GM10266 (cell line): ENCODE measurements at regions not wholly inside any gene's neighbourhood (a gene's known extent, or its start where the extent isn't known, plus 50 kb on each side); places are given as distances from the start of the nearest gene placed in this dataset.
"Not testable (repeated sequence)": the region's sequence is repeated elsewhere in the genome, so short reads cannot be mapped to it uniquely, and the experiment has no call there.

Experiments used
- DNase-seq: peaks from one replicate; pipeline ENCODE4 v3.0.0; 2012; ENCODE audit errors: extremely low spot score
- CTCF ChIP-seq: IDR thresholded peaks from 2 replicates; pipeline ENCODE4 v1.5.1; 2012; ENCODE audit warnings: mild to moderate bottlenecking, low read depth; ENCODE audit not compliant: control insufficient read depth, insufficient read depth; ENCODE audit errors: missing control alignments

DNA sequence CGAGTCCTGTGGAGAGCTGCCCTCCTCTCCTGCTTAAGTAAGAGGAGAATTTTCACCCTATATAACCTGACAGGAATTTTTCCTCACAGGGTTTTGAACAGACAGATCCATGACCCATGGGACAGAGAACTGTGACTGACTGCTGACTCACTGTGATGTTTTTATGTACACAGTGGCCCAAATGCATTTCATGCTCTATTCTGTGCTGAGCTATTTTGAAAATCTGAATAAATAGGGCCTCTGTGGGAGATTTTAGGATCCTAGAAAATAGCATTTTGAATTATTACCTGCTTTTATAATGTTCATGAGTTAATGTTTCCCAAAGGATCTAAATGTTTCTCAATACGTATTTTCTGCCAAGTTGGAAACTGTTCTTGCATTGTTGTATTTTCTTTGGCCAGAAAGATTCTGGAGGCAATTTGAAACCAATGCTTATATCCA is 577.4 kb downstream of the HTR1B start:
- TF ChIP-seq CTCF, result no peak

DNA sequence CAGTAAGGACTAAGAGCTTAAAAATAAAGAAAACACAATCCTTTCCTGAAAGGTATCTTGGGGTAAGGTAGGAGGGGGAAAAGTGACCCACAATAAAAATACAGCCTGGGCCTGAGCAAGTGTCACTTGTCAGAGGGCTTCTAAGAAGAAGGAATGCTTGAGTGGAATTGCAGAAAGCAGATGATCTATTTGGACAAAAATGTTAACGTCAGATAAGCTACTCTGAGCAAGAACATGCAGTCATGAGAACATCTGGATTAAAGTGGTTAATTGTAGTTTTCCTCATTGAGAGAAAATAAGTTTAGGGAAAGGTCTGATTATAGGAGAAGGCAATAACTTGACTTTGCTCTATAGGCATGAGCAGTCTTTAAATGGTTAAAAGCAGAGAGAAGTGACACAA is 581.9 kb downstream of the HTR1B start:
- no peak for TF ChIP-seq CTCF
- DNase-seq, result no peak

More for the DNA sequence above, 577.4 kb downstream of the HTR1B start:
- DNase-seq, result no peak

DNA sequence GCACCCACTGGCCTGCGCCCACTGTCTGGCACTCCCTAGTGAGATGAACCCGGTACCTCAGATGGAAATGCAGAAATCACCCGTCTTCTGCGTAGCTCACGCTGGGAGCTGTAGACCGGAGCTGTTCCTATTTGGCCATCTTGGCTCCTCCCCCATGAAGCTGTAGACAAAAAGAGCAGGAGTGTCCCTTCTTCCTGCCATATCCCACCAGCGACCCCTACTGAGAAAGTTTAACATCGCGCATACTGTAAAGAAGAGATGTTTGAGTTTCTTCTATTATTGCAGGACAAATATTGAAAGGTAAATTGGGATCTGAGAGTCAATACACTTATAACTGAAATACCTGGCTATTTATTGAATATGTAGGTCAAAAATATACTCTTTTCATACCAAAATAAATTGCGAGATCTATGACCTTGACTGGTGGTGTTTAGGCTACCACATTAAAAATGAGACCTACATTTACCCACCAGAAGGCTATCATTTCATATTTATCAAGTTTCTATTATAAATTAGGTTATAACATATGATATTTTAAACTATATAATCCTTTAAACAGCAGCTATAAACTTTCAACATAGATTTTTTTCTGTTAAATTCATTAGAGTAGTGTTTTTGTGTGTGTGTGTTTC is 586.3 kb downstream of the HTR1B start:
- TF ChIP-seq CTCF, result no peak
- no peak for DNase-seq

DNA sequence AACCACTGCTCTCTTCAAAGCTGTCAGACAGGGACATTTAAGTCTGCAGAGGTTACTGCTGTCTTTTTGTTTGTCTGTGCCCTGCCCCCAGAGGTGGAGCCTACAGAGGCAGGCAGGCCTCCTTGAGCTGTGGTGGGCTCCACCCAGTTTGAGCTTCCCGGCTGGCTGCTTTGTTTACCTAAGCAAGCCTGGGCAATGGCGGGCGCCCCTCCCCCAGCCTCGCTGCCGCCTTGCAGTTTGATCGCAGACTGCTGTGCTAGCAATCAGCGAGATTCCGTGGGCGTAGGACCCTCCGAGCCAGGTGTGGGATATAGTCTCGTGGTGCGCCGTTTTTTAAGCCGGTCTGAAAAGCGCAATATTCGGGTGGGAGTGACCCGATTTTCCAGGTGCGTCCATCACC is 586.9 kb downstream of the HTR1B start:
- not testable (repeated sequence) for DNase-seq

DNA sequence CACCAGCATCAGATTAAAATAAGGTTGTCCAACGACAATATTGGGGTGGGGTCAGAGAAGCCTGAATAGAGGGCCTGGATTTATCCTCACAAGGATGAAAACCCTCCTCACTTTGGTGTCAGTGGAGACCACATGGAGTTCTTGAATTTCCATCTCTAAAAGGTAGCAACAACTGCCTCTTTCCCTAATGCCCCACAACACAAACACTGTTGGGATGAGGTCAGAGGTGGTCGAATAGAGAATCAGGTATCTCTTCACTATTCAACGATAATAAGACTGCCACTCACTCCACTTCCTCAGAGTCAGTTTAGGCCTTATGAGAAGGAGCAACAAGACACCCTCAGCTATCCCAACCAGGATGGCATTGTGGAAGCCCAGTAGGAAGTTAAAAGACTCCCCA is 596.1 kb downstream of the HTR1B start:
- no peak for DNase-seq
- TF ChIP-seq CTCF, result no peak

- TF ChIP-seq CTCF, result no peak
- DNase-seq, result no peak
These were observed 597.0 kb downstream of the HTR1B start for GRCh38 chr6:76866091-76866915.

DNA sequence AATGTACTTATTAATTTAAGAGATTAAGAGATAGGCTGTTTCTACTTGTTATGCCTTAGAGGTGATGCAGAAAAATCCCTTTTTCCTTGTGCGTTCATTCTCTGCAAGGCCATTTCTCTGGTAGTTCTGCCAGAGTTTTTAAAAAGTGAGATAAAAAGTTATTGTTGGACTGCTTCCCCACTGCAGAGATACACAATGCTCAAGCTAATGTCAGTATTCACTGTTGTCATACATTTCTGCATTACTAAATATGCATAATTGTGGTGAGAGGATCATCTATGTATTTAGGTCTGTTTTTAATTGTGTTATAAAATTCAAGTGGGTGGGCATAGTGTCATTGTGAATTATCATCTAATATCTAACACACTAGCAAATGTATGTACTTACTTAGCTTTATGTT is 600.4 kb downstream of the HTR1B start:
- no peak for TF ChIP-seq CTCF
- no peak for DNase-seq
